ENCODE measurements at regions not wholly inside any gene's neighbourhood (a gene's known extent, or its start where the extent isn't known, plus 50 kb on each side); places are given as distances from the start of the nearest gene placed in this dataset.

DNA sequence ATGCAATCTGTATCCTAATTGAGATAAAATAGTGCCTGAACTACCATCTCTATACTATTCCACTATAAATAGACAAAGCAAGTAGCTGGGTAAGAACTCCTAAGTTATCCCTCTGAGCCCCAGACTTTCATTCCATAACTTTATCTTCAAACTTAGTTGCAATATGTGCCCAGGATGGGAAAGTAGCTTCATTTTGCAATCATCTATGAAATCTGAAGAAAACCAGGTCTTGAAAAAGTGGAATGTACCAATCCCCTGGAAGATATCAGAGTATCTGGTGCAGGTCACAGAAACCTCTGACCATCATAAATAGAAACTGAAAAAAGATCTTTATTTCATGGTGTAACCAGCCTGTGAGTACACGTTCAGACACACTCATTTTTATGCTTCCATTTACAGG, 78.1 kb upstream of the TMEM178A start:
- TF ChIP-seq POLR2A (IDR thresholded peaks at IDR 0.05) (no peak), POLR2AphosphoS5 (IDR thresholded peaks at IDR 0.05) (no peak)
- TF ChIP-seq, protein P1, sequence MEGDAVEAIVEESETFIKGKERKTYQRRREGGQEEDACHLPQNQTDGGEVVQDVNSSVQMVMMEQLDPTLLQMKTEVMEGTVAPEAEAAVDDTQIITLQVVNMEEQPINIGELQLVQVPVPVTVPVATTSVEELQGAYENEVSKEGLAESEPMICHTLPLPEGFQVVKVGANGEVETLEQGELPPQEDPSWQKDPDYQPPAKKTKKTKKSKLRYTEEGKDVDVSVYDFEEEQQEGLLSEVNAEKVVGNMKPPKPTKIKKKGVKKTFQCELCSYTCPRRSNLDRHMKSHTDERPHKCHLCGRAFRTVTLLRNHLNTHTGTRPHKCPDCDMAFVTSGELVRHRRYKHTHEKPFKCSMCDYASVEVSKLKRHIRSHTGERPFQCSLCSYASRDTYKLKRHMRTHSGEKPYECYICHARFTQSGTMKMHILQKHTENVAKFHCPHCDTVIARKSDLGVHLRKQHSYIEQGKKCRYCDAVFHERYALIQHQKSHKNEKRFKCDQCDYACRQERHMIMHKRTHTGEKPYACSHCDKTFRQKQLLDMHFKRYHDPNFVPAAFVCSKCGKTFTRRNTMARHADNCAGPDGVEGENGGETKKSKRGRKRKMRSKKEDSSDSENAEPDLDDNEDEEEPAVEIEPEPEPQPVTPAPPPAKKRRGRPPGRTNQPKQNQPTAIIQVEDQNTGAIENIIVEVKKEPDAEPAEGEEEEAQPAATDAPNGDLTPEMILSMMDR (IDR thresholded peaks at IDR 0.05), result no peak

Data from prostate gland (tissue), 2 donors.